H1 (cell line): ENCODE measurements at regions not wholly inside any gene's neighbourhood (a gene's known extent, or its start where the extent isn't known, plus 50 kb on each side); places are given as distances from the start of the nearest gene placed in this dataset.

Experiments
- CTCF ChIA-PET: fragments of 300-600 bp; sonication (Branson Sonifier 250); formaldehyde crosslinking; loops from one replicate; lab custom pipeline; 2021; ENCODE audit not compliant: partially characterized antibody; lab: Charles Lee
- POLR2A ChIA-PET: fragments of 300-600 bp; sonication (Branson Sonifier 250); formaldehyde crosslinking; loops from one replicate; lab custom pipeline; 2021; ENCODE audit warnings: inconsistent platforms; ENCODE audit not compliant: partially characterized antibody; lab: Charles Lee
- DNase-seq, 2 experiments: peaks; one replicate each; pipeline versions ENCODE4 v3.0.0 to v3.0.0-alpha.2; 2010 to 2022; ENCODE audit warnings: low spot score in 2 of 2, low read depth in 1 of 2, mixed read lengths in 1 of 2
- FAIRE-seq: peaks from 2 replicates; lab custom pipeline; 2011; peaks lifted over from hg19 to GRCh38; lab: Jason Lieb, UNC
- H2AFZ ChIP-seq: 2 replicates; pipeline ENCODE4 v1.8.1; 2012; ENCODE audit warnings: low read length, inconsistent platforms
- H2AK5ac ChIP-seq: 2 replicates; pipeline ENCODE4 v1.6.1; 2013; ENCODE audit warnings: low read depth, low read length
- H2BK120ac ChIP-seq: replicated peaks from 2 replicates; pipeline ENCODE3; 2013; ENCODE audit warnings: low read depth, low read length, inconsistent platforms
- H2BK12ac ChIP-seq: 2 replicates; pipeline ENCODE4 v1.6.1; 2013; ENCODE audit warnings: low read depth, low read length
- H2BK15ac ChIP-seq: 2 replicates; pipeline ENCODE4 v1.6.1; 2013; ENCODE audit warnings: low read length
- H2BK20ac ChIP-seq: 2 replicates; pipeline ENCODE4 v1.6.1; 2013; ENCODE audit warnings: low read length
- H2BK5ac ChIP-seq: 2 replicates; pipeline ENCODE4 v1.6.1; 2013; ENCODE audit warnings: low read depth, low read length
- H3K14ac ChIP-seq: 2 replicates; pipeline ENCODE4 v1.6.1; 2013; ENCODE audit warnings: inconsistent platforms; ENCODE audit not compliant: insufficient read length
- H3K18ac ChIP-seq: 2 replicates; pipeline ENCODE4 v1.6.1; 2013; ENCODE audit warnings: low read length; ENCODE audit errors: extremely low read depth
- H3K23ac ChIP-seq: 2 replicates; pipeline ENCODE4 v1.6.1; 2013; ENCODE audit warnings: inconsistent platforms; ENCODE audit not compliant: insufficient read length
- H3K23me2 ChIP-seq: 2 replicates; pipeline ENCODE4 v1.6.1; 2013; ENCODE audit warnings: low read depth, low read length
- H3K27ac ChIP-seq: 2 replicates; pipeline ENCODE4 v1.6.1; 2011; ENCODE audit warnings: low read depth, low read length, inconsistent platforms
- H3K27me3 ChIP-seq, 4 experiments: replicated peaks in 1 of 4; 1 replicate in 1 of 4; 2 replicates in 3 of 4; pipeline versions ENCODE4 v1.6.1 to v1.8.1; 2011 to 2013; ENCODE audit warnings: low read length in 3 of 4, mild to moderate bottlenecking in 3 of 4, inconsistent platforms in 2 of 4, mixed read lengths in 2 of 4, moderate library complexity in 1 of 4; ENCODE audit not compliant: control insufficient read depth in 3 of 4, insufficient read depth in 3 of 4; ENCODE audit errors: extremely low read depth in 1 of 4
- H3K36me3 ChIP-seq, 4 experiments: 2 replicates each; pipeline versions ENCODE4 v1.6.1 to v1.8.1; 2011 to 2013; ENCODE audit warnings: mild to moderate bottlenecking in 4 of 4, low read length in 3 of 4, moderate library complexity in 2 of 4, control low read depth in 1 of 4, inconsistent platforms in 1 of 4; ENCODE audit not compliant: insufficient read depth in 4 of 4, control insufficient read depth in 2 of 4
- H3K4ac ChIP-seq: replicated peaks from 2 replicates; pipeline ENCODE3; 2013; ENCODE audit warnings: low read length, low read depth, mixed read lengths, inconsistent platforms; ENCODE audit not compliant: insufficient read length
- H3K4me1 ChIP-seq, 4 experiments: replicated peaks in 1 of 4; 1 replicate in 1 of 4; 2 replicates in 3 of 4; pipeline versions ENCODE4 v1.6.1 to v1.8.1; 2011 to 2013; ENCODE audit warnings: low read length in 3 of 4, inconsistent platforms in 2 of 4, mixed read lengths in 1 of 4; ENCODE audit not compliant: insufficient read depth in 4 of 4, control insufficient read depth in 3 of 4
- H3K4me2 ChIP-seq, 2 experiments: 2 replicates each; pipeline versions ENCODE4 v1.6.1 to v1.8.1; 2011 to 2013; ENCODE audit warnings: low read depth in 2 of 2, low read length in 2 of 2, control low read depth in 1 of 2, inconsistent platforms in 1 of 2, mild to moderate bottlenecking in 1 of 2; ENCODE audit not compliant: insufficient read depth in 1 of 2
- H3K4me3 ChIP-seq, 4 experiments: fragments of 200-600, 300-600 bp in 1 of 4; sonication (generic), shearing (Covaris generic), sonication (Bioruptor Twin) in 1 of 4; 2 replicates each; pipeline versions ENCODE4 v1.5.1 to v1.8.1; 2011 to 2016; ENCODE audit warnings: low read length in 4 of 4, low read depth in 3 of 4, control low read depth in 2 of 4, inconsistent platforms in 2 of 4, mild to moderate bottlenecking in 2 of 4, mixed read lengths in 1 of 4, moderate library complexity in 1 of 4; ENCODE audit not compliant: insufficient read depth in 2 of 4; ENCODE audit errors: extremely low read depth in 1 of 4
- H3K56ac ChIP-seq: replicated peaks from 2 replicates; pipeline ENCODE3; 2013; ENCODE audit warnings: low read depth, mild to moderate bottlenecking, mixed read lengths, low read length, inconsistent platforms; ENCODE audit not compliant: insufficient read length
- H3K79me1 ChIP-seq: 2 replicates; pipeline ENCODE4 v1.6.1; 2013; ENCODE audit warnings: low read depth, low read length, control low read depth
- H3K79me2 ChIP-seq, 2 experiments: 2 replicates each; pipeline versions ENCODE4 v1.6.1 to v1.8.1; 2012 to 2013; ENCODE audit warnings: low read length in 2 of 2, mild to moderate bottlenecking in 2 of 2, inconsistent platforms in 1 of 2; ENCODE audit not compliant: insufficient read depth in 2 of 2, control insufficient read depth in 1 of 2
- H3K9ac ChIP-seq, 4 experiments: replicated peaks in 1 of 4; 1 replicate in 1 of 4; 2 replicates in 3 of 4; pipeline versions ENCODE4 v1.6.1 to v1.8.1; 2011 to 2013; ENCODE audit warnings: low read depth in 3 of 4, low read length in 3 of 4, control low read depth in 2 of 4, mild to moderate bottlenecking in 2 of 4, moderate library complexity in 2 of 4, inconsistent platforms in 1 of 4; ENCODE audit errors: extremely low read depth in 1 of 4
- H3K9me3 ChIP-seq, 2 experiments: 2 replicates each; pipeline versions ENCODE4 v1.6.1 to v1.8.1; 2012 to 2013; ENCODE audit warnings: mild to moderate bottlenecking in 2 of 2, moderate library complexity in 2 of 2, control low read depth in 1 of 2, inconsistent platforms in 1 of 2, low read depth in 1 of 2, low read length in 1 of 2, mixed read lengths in 1 of 2; ENCODE audit not compliant: insufficient read depth in 2 of 2
- H4K20me1 ChIP-seq, 2 experiments: replicated peaks in 1 of 2; 2 replicates each; pipeline versions ENCODE3 to v1.8.1; 2011 to 2013; ENCODE audit warnings: inconsistent platforms in 2 of 2, low read length in 2 of 2, mild to moderate bottlenecking in 1 of 2; ENCODE audit not compliant: insufficient read depth in 2 of 2, control insufficient read depth in 1 of 2
- H4K5ac ChIP-seq: 2 replicates; pipeline ENCODE4 v1.6.1; 2013; ENCODE audit warnings: low read length, low read depth, mixed read lengths, inconsistent platforms; ENCODE audit not compliant: insufficient read length
- H4K8ac ChIP-seq: 2 replicates; pipeline ENCODE4 v1.8.0; 2013; ENCODE audit warnings: mild to moderate bottlenecking, moderate library complexity, low read length, inconsistent platforms; ENCODE audit not compliant: insufficient read depth; ENCODE audit errors: extremely low read depth
- H4K91ac ChIP-seq: replicated peaks from 2 replicates; pipeline ENCODE3; 2013; ENCODE audit warnings: low read length, mixed read lengths, inconsistent platforms; ENCODE audit not compliant: insufficient read length
- CBX5 ChIP-seq: fragments of 300-800, 300-1000 bp; sonication (generic); IDR thresholded peaks from 2 replicates; pipeline ENCODE4 v1.7.1; 2016; ENCODE audit warnings: antibody characterized with exemption, low read length, low read depth
- CBX8 ChIP-seq: fragments of 300-800, 300-1000 bp; sonication (generic); IDR thresholded peaks from 2 replicates; pipeline ENCODE4 v1.7.1; 2016; ENCODE audit warnings: low read depth, low read length, borderline replicate concordance
- NRF1 ChIP-seq: IDR thresholded peaks from 2 replicates; pipeline ENCODE4 v1.6.1; 2011; ENCODE audit warnings: mild to moderate bottlenecking, low read depth, low read length, improper control_type of control experiment
- RAD21 ChIP-seq, 2 experiments: IDR thresholded peaks in 1 of 2; conservative IDR thresholded peaks in 1 of 2; 2 replicates each; pipeline ENCODE4 v1.6.1; 2011; ENCODE audit warnings: low read depth in 2 of 2, low read length in 2 of 2, improper control_type of control experiment in 1 of 2, inconsistent platforms in 1 of 2, mild to moderate bottlenecking in 1 of 2, moderate library complexity in 1 of 2
- SP1 ChIP-seq: IDR thresholded peaks from 2 replicates; pipeline ENCODE4 v1.6.1; 2011; ENCODE audit warnings: low read depth, low read length
- WGBS, 2 experiments: shearing (Covaris generic) in 1 of 2; methylation state at CpG; one replicate each; pipeline versions ENCODE4 v1.1.6 to v1.1.7; 2013 to 2015; ENCODE audit warnings: low lambda C conversion rate in 2 of 2, mixed read lengths in 2 of 2, inconsistent platforms in 1 of 2, low coverage in 1 of 2, missing lambda C conversion rate in 1 of 2; ENCODE audit not compliant: insufficient replicate concordance in 2 of 2, insufficient coverage in 1 of 2, insufficient read length in 1 of 2; ENCODE audit errors: extremely low coverage in 1 of 2, missing lambda C conversion rate in 1 of 2; 5-methylcytosine and 5-hydroxymethylcytosine counted together

DNA sequence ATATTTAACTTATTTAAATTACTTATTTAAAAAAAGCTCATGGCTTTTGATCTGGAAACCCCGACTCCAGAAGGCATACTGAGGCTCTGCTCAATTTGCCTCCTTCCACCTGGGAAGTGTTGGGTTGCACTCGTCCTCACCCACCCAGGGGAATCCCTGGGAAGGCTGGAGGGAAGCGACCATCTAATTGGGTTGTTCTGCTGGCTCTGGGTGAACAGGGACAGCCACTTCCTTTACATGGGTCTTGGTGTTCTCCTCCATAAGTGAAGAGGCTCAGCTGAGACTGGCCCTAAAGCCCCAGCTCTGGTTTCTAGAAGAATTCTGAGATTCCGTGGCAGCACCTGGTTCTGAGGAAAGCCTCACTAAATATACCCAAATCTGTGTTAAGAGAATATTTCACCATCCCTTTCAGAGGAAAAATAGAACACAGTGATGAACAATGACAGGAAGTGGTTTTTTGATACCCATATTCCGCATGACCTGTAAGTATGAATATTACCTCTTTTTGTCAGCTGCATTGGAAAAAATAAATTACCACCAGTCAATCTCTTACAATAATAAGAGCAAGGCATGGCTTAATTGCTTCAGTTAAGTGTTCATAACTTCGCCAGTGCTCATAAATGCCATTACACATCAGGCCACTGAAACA, 131.1 kb upstream of the SHH start:
- H3K79me1 ChIP-seq: no peaks in the 10 kb centered on the region; the same call in 1 of the 2 replicates
- H3K56ac ChIP-seq: no peak overlapping the region
- peak in 1 of 2 experiments; percentile 11 for DNase-seq
- no peak for TF ChIP-seq CBX8
- no peak for TF ChIP-seq SP1
- TF ChIP-seq NRF1: no peak
- TF ChIP-seq RAD21 (IDR thresholded peaks at IDR 0.05 in 1 of 2, conservative IDR thresholded peaks at IDR 0.05 in 1 of 2; ENCODE audit: low read depth in 2 of 2, low read length in 2 of 2): no peak
- no peak for TF ChIP-seq CBX5
- no peak overlapping the region for H2BK20ac ChIP-seq
- CTCF ChIA-PET: no interaction called here
- FAIRE-seq: no peak
- no peak overlapping the region for H3K18ac ChIP-seq
- no peak overlapping the region for H2BK5ac ChIP-seq
- H2BK15ac ChIP-seq: no peak overlapping the region
- H3K4ac ChIP-seq: no peak overlapping the region
- no peak overlapping the region for H2BK12ac ChIP-seq
- H3K27ac ChIP-seq: no peak overlapping the region
- WGBS, 2 experiments: 86% methylated on average over 6 of the region's 6 CpGs; no CpG with 5 or more reads in 1 of the 2 experiments
- no peaks in the 10 kb centered on the region for H3K36me3 ChIP-seq
- no peak overlapping the region for H3K4me2 ChIP-seq
- H3K27me3 ChIP-seq: no peaks in the 10 kb centered on the region; a peak in 1 of 7 replicates
- no peaks in the 10 kb centered on the region for H3K4me1 ChIP-seq
- H3K9me3 ChIP-seq: peaks cover 0 to 2% of the 10 kb centered on the region in 2 experiments; a peak in 1 of 4 replicates
- no peak overlapping the region for H3K9ac ChIP-seq
- no peaks in the 10 kb centered on the region for H4K20me1 ChIP-seq
- H3K23ac ChIP-seq: no peak overlapping the region
- POLR2A ChIA-PET: no interaction called here
- H2AK5ac ChIP-seq: no peak overlapping the region
- no peak overlapping the region for H2BK120ac ChIP-seq
- H2AFZ ChIP-seq: no peak overlapping the region
- no peak overlapping the region for H3K4me3 ChIP-seq
- no peak overlapping the region for H4K8ac ChIP-seq
- no peaks in the 10 kb centered on the region for H3K23me2 ChIP-seq
- H3K14ac ChIP-seq: no peak overlapping the region
- H4K5ac ChIP-seq: no peak overlapping the region
- H3K79me2 ChIP-seq: no peaks in the 10 kb centered on the region
- no peak overlapping the region for H4K91ac ChIP-seq
